ENCODE measurements at regions not wholly inside any gene's neighbourhood (a gene's known extent, or its start where the extent isn't known, plus 50 kb on each side); places are given as distances from the start of the nearest gene placed in this dataset.

DNA sequence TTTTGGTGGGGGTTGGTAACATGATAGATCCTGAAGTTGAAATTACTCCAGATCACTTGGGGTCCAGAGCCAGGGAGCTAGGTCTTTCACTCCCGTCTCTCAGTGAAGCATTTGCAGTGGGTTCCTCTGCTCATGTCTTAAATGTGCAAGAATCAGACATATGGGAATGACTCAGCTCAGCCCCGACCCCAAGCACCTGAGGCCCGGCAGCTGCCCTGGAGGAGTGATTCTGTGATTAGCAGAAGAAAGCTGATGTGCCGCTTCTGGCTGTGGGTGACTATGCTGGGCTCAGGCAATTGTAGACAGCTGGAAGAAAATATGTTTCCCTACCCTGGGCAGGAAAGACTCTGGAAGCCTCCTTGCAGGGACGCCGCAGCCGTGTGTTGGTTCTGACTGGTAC, 601.7 kb downstream of the NPHP4 start:
- Histone ChIP-seq H3K79me2 (ENCODE audit: low read length) (no peaks in the 10 kb centered on the region), H3K4me1 (ENCODE audit: insufficient read depth, low read length) (no peaks in the 10 kb centered on the region), H4K20me1 (ENCODE audit: low read length) (no peaks in the 10 kb centered on the region), H3K27ac (ENCODE audit: low read length) (no peak overlapping the region), H3F3A (ENCODE audit: low read length, unreplicated experiment) (no peaks in the 10 kb centered on the region), H3K9me2 (replicated peaks; ENCODE audit: low read length) (no peaks in the 10 kb centered on the region), H3K27me3 (ENCODE audit: low read length) (peaks cover 26% of the 10 kb centered on the region), H3K4me3 (ENCODE audit: low read length) (no peak overlapping the region), H3K9me3 (ENCODE audit: low read length) (peaks cover 10% of the 10 kb centered on the region; the same call in 1 of the 2 replicates), H3K9ac (ENCODE audit: low read length) (no peak overlapping the region), H3K4me2 (ENCODE audit: low read length) (no peak overlapping the region), H2AFZ (ENCODE audit: low read length) (no peak overlapping the region), H3K36me3 (ENCODE audit: low read depth, low read length) (no peaks in the 10 kb centered on the region)
- ChIA-PET CTCF (no interaction called here), POLR2A (ENCODE audit: unreplicated experiment) (no interaction called here)
- DNase-seq: no peak
- TF ChIP-seq, protein P1, sequence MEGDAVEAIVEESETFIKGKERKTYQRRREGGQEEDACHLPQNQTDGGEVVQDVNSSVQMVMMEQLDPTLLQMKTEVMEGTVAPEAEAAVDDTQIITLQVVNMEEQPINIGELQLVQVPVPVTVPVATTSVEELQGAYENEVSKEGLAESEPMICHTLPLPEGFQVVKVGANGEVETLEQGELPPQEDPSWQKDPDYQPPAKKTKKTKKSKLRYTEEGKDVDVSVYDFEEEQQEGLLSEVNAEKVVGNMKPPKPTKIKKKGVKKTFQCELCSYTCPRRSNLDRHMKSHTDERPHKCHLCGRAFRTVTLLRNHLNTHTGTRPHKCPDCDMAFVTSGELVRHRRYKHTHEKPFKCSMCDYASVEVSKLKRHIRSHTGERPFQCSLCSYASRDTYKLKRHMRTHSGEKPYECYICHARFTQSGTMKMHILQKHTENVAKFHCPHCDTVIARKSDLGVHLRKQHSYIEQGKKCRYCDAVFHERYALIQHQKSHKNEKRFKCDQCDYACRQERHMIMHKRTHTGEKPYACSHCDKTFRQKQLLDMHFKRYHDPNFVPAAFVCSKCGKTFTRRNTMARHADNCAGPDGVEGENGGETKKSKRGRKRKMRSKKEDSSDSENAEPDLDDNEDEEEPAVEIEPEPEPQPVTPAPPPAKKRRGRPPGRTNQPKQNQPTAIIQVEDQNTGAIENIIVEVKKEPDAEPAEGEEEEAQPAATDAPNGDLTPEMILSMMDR (conservative IDR thresholded peaks at IDR 0.05; ENCODE audit: low read depth, low read length): no peak
- TF ChIP-seq EZH2phosphoT487 (IDR thresholded peaks at IDR 0.05; ENCODE audit: borderline replicate concordance, low read length): no peak
- TF ChIP-seq EZH2 (IDR thresholded peaks at IDR 0.05; ENCODE audit: low read length, unreplicated experiment): no peak
- no peak for ATAC-seq
- BruUV-seq (replicated peaks): no TSS peak
- intact Hi-C loops (cut with micrococcal nuclease): no loop called here

DNA sequence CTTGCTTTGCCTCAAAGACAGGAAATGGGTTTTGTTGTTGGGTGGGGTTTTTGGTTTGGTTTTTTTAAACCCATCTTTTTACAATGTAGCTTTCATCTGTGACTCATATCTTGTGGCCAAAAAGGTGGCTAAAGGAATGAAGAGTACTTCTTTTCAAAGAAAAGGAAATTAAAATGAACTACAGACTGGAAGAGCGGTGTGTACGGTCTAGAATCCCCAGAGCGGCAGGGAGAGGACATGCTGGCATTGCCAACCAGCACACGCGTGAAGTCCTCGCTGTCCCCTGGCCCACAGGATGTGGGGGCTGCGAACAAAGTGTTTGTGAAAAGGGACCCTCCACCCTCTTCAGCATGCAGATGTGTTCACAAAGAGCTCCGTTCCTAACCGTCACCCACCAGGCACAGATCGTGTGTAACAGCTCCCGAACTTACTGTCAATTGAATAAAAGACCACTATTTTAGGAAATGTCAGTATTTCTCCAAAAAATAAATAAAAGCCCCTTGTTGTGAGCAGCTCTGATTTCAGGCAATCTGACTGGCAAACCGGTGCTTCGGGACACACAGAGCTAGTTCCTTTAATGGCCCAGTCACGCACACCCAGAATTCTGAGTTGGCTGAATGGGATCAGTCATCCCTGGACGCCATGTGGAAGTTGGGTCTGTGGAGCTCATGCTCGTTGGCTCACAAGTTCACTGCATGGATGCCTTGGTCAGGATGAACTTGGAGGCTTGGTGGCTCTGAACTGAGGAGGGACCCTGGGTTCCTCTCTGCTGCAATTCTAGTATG, 602.9 kb downstream of the NPHP4 start:
- H3K36me3 ChIP-seq (ENCODE audit: low read depth, low read length): no peaks in the 10 kb centered on the region
- DNase-seq (no peak), ATAC-seq (no peak)
- H3K9ac ChIP-seq (ENCODE audit: low read length): no peak overlapping the region
- ChIA-PET POLR2A (ENCODE audit: unreplicated experiment) (no interaction called here), CTCF (no interaction called here)
- H3K27ac ChIP-seq (ENCODE audit: low read length): no peak overlapping the region
- BruUV-seq (replicated peaks): no TSS peak
- intact Hi-C loops (cut with micrococcal nuclease): no loop called here
- no peaks in the 10 kb centered on the region for H3K79me2 ChIP-seq (ENCODE audit: low read length)
- H3K4me3 ChIP-seq (ENCODE audit: low read length): no peak overlapping the region
- H3K9me2 ChIP-seq (replicated peaks; ENCODE audit: low read length): no peaks in the 10 kb centered on the region
- H3F3A ChIP-seq (ENCODE audit: low read length, unreplicated experiment): no peaks in the 10 kb centered on the region
- no peak overlapping the region for H2AFZ ChIP-seq (ENCODE audit: low read length)
- no peaks in the 10 kb centered on the region for H3K4me1 ChIP-seq (ENCODE audit: insufficient read depth, low read length)
- no peak overlapping the region for H3K4me2 ChIP-seq (ENCODE audit: low read length)
- no peaks in the 10 kb centered on the region for H4K20me1 ChIP-seq (ENCODE audit: low read length)
- H3K27me3 ChIP-seq (ENCODE audit: low read length): peaks cover 26% of the 10 kb centered on the region
- peaks cover 10% of the 10 kb centered on the region; the same call in 1 of the 2 replicates for H3K9me3 ChIP-seq (ENCODE audit: low read length)
- no peak for TF ChIP-seq EZH2phosphoT487 (IDR thresholded peaks at IDR 0.05; ENCODE audit: borderline replicate concordance, low read length)
- no peak for TF ChIP-seq EZH2 (IDR thresholded peaks at IDR 0.05; ENCODE audit: low read length, unreplicated experiment)
- TF ChIP-seq, protein P1 (conservative IDR thresholded peaks at IDR 0.05; ENCODE audit: low read depth, low read length): no peak

DNA sequence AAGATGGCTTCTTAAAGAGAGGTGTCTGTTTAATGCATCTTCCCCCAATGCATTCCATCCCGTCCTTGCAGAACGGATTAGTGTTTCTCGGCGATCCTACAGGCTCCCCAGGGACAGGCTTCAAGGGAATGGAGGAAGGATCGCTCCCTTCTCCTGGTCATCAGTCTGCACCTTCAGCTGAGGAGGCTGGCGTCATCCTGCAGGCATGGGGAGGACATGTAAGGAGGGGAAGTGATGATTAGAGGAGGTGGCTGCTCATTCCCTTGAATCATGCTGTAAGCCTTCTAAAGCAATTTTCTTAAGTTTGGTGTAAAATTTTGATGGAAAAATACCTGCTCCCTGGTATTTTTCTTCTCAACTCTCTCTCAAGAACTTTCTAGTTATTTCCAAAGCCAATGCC, 603.6 kb downstream of the NPHP4 start:
- DNase-seq: no peak

More for the DNA sequence above, 603.6 kb downstream of the NPHP4 start:
- Histone ChIP-seq H3F3A (ENCODE audit: low read length, unreplicated experiment) (no peaks in the 10 kb centered on the region), H3K9me3 (ENCODE audit: low read length) (peaks cover 10% of the 10 kb centered on the region; the same call in 1 of the 2 replicates), H3K36me3 (ENCODE audit: low read depth, low read length) (no peaks in the 10 kb centered on the region), H3K4me1 (ENCODE audit: insufficient read depth, low read length) (no peaks in the 10 kb centered on the region), H3K9ac (ENCODE audit: low read length) (no peak overlapping the region), H3K9me2 (replicated peaks; ENCODE audit: low read length) (no peaks in the 10 kb centered on the region), H3K4me2 (ENCODE audit: low read length) (no peak overlapping the region), H4K20me1 (ENCODE audit: low read length) (no peaks in the 10 kb centered on the region), H3K4me3 (ENCODE audit: low read length) (no peak overlapping the region), H3K27ac (ENCODE audit: low read length) (no peak overlapping the region), H3K27me3 (ENCODE audit: low read length) (peaks cover 26% of the 10 kb centered on the region), H2AFZ (ENCODE audit: low read length) (no peak overlapping the region), H3K79me2 (ENCODE audit: low read length) (no peaks in the 10 kb centered on the region)
- ATAC-seq: no peak
- BruUV-seq (replicated peaks): no TSS peak
- ChIA-PET CTCF (no interaction called here), POLR2A (ENCODE audit: unreplicated experiment) (no interaction called here)
- TF ChIP-seq EZH2 (IDR thresholded peaks at IDR 0.05; ENCODE audit: low read length, unreplicated experiment): no peak
- TF ChIP-seq EZH2phosphoT487 (IDR thresholded peaks at IDR 0.05; ENCODE audit: borderline replicate concordance, low read length): no peak
- TF ChIP-seq, protein P1 (conservative IDR thresholded peaks at IDR 0.05; ENCODE audit: low read depth, low read length): no peak
- intact Hi-C loops (cut with micrococcal nuclease): no loop called here
